Medulla oblongata (tissue), 1 donor: ENCODE measurements at regions not wholly inside any gene's neighbourhood (a gene's known extent, or its start where the extent isn't known, plus 50 kb on each side); places are given as distances from the start of the nearest gene placed in this dataset.

Experiments used
- DNase-seq: peaks from one replicate; pipeline ENCODE4 v3.0.0-alpha.2; 2015; ENCODE audit errors: extremely low spot score

DNA sequence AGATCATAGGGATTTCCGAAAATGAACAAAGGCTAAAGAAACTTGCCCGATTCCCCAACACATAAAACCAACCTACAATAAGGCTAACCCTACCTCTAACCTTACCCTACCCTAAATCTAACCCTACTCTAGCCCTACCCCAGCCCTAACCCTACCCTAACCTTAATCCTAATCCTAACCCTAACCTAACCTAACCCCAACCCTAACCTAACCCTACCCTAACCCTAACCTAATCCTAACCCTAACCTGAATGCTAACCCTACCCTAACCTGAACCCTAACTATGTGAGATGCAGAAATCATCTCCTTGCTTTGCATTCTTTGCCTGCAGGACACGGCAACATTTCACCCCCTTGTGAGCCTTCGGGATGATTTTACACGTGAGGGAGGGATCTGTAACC, 67.6 kb upstream of the SOX1 start:
- no peak for DNase-seq

GRCh38 chr13:112000888-112001287, 66.1 kb upstream of the SOX1 start:
- DNase-seq: no peak

- DNase-seq: no peak
Observed at GRCh38 chr13:112001571-112001970, 65.4 kb upstream of the SOX1 start.

DNA sequence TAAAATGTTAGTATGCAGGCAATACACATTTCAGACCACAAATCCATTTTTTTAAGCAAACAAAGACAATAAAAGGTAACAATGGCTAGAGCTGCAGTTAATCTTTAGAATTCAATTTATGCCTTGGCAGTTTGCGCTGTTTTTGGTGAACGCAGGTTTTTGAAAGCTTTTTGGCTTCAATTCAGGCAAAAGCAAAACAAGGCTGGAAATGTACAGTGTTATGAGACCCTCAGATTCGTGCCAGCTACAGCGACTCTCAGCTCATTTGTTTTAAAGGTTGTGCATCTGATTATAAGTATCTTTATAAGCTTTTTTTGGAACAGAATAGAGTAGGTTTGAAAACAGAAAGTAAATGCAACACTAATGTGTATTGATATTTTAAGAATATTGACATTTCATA, 63.6 kb upstream of the SOX1 start:
- no peak for DNase-seq

GRCh38 chr13:112003941-112004340, 63.0 kb upstream of the SOX1 start:
- DNase-seq: no peak

- no peak for DNase-seq
Observed at GRCh38 chr13:112005925-112006324, 61.0 kb upstream of the SOX1 start.

DNA sequence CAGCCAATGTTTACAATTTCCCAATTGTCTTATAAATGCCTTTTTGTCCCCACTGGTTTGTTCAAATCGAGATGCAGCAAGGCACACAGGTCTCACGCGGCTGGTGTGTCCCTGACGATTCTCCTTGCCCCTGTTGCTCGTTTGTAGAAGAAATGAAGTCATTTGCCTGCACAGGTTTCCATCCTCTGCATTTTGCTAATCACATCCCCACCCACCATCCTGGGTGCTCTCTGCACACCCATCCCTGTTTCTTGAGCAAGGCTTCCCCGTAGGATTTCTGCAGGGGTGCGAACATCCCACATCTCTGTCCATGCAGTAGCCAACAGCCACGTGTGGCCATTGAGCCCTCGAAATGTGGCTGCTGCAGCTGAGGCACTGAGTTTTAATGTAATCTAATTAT, 59.8 kb upstream of the SOX1 start:
- DNase-seq: no peak

- no peak for DNase-seq
Observed at GRCh38 chr13:112010714-112011113, 56.2 kb upstream of the SOX1 start.

DNA sequence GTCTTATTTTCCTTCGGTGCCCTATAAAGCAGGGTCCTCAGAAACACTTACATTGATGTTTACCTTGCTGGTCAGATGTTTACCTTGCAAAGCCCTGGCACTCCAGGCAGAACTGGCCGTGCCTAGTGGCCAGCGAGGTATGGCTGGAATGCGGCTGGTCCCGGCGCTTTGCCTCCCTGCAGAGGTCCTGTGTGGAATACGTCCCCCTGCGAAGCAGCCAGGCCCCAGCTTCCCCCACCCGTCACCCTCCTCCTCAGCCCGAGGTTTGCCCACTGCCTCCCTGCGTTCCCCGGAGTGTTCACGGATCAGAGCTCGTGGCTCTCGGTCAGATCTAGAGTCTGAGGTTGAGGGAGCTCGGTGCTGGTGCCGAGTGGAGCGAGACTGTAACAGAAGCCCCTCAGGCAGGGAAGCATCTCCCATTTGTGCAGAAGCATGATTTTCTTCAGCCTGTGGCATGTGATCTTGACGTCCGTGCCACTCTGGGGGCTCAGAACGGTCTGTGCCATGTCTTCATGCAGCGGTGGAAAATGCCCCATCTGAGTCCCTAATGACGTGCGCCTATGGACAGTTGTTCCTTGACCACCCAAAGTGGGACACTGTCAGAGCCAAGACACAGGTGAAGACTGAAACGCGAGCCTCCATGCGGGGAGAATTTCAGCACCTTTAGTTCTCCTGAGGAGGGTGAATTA, 54.8 kb upstream of the SOX1 start:
- no peak for DNase-seq

GRCh38 chr13:112012705-112013085, 54.3 kb upstream of the SOX1 start:
- DNase-seq: no peak

DNA sequence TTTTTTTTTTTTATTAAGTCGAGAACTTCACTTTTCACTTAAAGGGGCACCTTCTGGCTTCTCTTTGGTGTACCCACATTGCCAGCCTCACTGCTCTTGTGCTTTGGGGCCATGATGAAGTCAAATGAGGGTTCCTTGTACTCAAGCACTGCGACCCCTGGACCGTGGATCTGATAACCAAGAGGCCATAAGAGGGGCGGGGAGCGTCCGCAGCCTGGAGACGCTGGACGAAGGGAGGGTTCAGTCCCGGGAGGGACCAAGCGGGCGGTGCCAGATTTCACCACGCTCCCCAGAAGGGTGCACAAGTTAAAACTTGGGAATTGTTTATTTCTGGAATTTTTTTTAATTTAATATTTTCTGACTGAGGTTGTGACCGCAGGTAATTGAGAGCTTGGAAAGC, 53.3 kb upstream of the SOX1 start:
- no peak for DNase-seq

- DNase-seq: no peak
Observed at GRCh38 chr13:112014857-112015256, 52.1 kb upstream of the SOX1 start.
